HG03045 (cell line): ENCODE measurements at regions not wholly inside any gene's neighbourhood (a gene's known extent, or its start where the extent isn't known, plus 50 kb on each side); places are given as distances from the start of the nearest gene placed in this dataset.

Source experiments
- ATAC-seq: cut with Tn5 transposase; IDR thresholded peaks from one replicate; pipeline ENCODE4 v1.9.1; 2021; ENCODE audit warnings: mild to moderate bottlenecking, moderate library complexity; ENCODE audit not compliant: unreplicated experiment

DNA sequence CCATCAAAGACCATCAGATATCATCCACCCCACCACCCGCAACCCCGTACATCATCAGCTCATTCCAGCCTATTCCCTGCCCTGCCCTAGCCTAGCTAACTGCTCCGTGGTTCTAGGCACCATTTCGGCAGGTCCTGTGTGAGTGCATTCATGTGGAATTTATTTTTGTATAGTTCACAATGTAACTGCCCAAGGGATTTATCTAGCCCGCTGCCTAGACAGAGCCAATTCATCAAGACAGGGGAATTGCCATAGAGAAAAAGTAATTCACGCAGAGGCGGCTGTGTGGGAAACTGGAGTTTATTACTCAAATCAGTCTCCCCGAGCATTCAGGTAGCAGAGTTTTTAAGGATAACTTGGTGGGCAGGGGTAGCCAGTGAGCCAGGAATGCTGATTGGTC is 109.2 kb upstream of the UBL3 start:
- no peak for ATAC-seq

DNA sequence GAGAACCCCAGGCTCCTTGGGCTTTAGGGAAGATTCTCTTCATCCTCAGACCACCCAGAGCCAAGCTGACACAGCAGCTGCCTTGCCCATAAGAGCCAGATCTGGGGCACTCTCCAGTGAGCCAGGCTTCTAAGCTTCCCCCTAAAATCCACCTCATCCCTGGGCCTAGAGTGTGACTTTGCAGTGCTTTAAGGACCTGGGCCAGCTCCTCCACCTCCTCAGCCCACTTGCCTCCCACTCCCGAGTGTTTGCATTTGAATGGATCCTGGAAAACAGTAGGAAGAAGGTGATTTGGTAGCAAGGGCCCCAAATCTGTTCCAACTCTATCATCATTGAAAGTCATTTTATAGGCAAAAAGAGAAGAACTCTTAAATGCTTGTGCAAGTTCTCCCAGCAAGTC is 108.7 kb upstream of the UBL3 start:
- no peak for ATAC-seq

DNA sequence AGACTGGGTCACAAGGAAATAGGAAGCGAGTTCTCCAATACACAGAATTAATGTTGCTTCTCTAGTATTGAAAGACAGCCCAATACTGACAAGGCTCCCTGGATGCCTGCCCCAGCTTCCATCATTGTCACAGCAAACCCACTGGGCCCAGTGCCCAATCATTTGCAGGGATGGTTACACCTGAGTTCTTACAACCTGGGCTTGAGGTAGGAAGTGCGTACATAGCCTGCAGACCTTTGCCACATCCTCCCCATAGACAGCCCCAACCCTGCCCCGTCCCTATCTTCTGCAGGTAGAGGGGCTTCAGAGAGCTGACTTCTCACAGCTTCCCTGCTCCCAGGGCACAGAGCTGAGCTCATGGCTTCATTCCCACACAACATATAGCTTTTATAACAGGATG is 108.1 kb upstream of the UBL3 start:
- ATAC-seq = no peak

GRCh38 chr13:29957320-29957719 is 106.9 kb upstream of the UBL3 start:
- no peak for ATAC-seq

DNA sequence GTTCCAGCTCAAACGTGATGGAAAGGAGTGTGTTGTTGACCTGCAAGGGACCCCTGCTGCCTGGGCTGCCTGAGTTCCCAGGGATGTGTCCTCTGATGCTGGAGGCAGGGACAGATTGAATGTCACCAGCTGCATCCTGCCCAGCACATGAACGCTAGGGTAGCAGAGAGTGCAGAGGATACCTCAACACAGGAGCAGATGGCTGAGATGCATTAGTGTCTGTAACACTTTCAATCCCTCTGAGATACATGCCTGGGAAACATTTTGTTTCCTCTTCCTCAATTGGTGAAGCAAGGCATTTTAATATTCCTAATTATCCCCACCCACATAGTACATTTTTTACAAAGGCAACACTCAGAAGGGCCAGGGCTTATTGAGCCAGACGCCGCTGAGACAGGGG is 106.4 kb upstream of the UBL3 start:
- ATAC-seq = no peak

- no peak for ATAC-seq
These were observed 104.8 kb upstream of the UBL3 start for GRCh38 chr13:29955137-29955650.

- no peak for ATAC-seq
These were observed 103.9 kb upstream of the UBL3 start for GRCh38 chr13:29954082-29955028.

DNA sequence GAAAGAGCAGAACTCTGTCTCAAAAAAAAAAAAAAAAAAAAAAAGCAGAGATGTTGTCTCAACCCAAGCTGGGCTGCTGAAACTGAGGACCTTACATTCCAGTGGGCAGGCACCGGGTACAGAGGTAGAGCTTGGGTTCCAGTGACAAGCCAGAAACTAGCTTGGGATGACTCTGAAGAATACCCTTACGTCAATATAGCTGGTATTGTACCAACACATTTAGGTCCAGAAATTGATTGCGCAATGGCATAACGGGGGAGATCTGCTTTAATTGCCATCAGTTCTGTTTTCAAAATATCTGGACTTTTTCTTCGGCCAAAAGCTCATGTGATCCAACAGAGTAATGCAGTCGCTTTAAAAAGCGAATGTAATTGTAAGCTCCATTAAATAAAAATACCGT is 103.1 kb upstream of the UBL3 start:
- ATAC-seq = no peak

DNA sequence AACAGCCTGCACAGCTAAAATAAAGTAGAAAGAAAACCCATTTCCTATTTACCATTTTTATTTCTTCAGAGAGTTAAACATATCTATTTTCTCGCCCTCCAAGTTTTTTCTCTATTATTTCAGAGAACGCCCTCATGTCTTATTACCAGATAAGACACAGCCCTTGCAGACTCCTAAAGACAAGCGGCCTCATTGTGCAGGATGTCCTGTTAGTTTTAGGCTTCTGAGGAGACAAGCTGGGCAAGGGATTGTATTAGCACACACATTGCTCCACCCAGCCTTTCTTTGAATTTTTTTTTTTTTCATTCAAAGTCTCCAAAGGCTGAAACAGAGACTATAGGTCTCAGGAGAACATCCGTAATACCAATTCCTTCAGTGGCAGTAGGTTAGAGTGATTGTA is 101.8 kb upstream of the UBL3 start:
- no peak for ATAC-seq

- ATAC-seq = no peak
These were observed 98.4 kb upstream of the UBL3 start for GRCh38 chr13:29948791-29949190.

DNA sequence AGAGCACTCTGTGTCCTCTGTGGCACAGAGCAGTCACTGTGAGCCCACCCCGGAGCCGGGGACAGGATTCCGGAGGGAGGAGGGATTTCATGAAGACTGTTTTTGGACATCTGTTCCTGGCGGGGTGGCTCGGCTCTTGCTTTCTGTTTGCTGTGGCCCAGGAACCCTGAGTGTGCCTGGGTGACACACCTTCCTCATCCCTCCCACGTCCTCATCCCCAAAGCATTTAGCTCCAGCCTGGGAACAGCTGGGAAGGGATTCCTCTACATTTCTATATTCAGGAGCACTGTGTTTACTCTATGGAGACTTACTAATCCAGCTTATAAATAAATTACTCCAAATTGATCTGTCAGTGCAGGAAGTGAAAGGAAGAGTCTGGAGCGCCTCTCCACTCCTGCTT is 97.8 kb upstream of the UBL3 start:
- no peak for ATAC-seq

GRCh38 chr13:29947839-29948238 is 97.4 kb upstream of the UBL3 start:
- ATAC-seq = no peak

- no peak for ATAC-seq
These were observed 95.7 kb upstream of the UBL3 start for GRCh38 chr13:29946093-29946492.

DNA sequence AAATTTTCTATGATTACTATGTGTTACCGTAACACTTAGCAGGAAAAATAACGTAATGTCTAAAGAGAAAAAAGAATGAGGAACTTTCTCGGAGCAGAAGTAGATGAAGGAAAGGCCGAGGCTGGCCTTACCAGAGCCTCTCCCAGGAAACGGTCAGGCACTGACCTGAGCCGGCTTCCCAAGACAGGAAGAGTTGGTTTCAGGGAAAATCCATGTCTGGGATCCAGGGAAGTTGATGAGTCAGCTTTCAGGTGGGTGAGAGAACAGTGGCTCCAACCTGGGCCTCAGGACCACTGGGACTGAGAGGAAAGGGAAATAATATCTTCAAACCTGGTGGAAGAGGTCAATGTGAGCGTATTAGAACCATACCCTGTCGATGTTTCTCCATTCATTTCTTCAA is 93.3 kb upstream of the UBL3 start:
- no peak for ATAC-seq

DNA sequence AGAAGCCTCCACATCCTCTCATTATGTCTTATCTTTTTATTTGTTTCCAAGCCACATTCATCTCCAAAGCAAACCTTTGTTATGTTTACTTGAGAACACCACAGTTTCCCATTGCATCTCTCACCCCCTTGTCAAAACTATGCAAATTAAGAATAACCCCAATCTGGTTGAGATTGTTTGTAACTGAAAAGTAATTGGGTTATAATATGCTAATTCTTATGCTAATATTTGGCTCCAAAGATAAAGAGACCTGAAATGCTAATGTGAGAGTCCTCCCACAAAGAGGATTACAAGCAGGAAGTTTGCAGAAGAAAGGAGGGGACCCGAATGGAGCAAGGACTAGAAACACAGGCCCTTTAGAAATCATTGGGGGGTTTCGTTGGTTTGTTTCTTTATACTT is 92.9 kb upstream of the UBL3 start:
- no peak for ATAC-seq

DNA sequence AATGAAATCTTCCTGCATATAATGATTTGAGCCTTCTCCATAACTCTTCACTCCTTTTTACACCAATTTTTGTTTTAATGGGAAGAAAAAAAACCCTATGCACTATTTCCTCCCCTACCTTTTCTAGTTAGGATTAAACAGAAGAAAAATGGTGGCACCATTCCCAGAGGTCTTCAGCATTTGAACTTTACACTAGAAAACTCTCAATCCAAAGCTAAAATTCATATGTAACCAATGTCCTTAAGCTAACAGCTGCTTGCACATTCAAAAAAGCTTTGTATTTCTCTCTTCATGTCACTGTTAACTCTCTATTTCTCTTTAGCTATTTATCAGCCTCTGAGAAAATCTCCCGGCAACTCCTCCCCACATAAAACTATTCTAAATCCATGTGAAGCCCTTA is 90.3 kb upstream of the UBL3 start:
- ATAC-seq = no peak

- ATAC-seq = no peak
These were observed 88.7 kb upstream of the UBL3 start for GRCh38 chr13:29939158-29939557.

DNA sequence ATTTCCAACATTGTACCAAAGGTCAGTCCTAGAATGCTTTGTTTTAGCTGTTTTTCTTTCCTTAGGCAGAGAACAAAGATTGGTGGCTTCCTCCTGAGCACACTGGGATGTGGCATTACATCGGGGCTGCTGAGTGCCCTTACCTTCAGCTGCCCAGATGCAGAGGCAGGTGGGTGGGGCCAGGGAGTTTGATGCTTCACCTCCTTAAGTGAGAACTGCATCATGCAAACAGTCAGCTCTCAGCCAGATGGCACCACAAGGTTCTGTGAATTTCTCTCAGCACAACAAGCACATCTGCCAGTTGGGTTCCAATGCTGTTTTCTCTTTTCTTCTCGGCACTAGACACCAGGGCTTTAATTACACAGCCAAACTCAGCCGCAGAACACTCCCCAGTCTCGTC is 87.4 kb upstream of the UBL3 start:
- ATAC-seq = no peak

DNA sequence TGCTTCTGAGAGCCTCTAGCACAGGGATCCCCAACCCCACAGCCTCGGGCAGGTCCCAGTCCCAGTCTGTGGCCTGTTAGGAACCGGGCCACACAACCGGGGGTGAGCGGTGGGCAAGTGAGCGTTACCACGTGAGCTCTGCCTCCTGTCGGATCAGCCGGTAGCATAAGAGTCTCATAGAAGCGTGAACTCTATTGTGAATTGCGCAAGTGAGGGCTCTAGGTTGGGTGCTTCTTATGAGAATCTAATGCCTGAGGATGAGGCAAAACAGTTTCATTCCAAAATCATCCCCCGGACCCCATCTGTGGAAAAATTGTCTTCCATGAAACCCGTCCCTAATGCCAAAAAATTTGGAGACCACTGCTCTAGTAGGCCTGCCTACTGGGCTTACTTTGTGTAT is 87.0 kb upstream of the UBL3 start:
- ATAC-seq = no peak

GRCh38 chr13:29936956-29937355 is 86.5 kb upstream of the UBL3 start:
- ATAC-seq = no peak

- ATAC-seq = peak; percentile 20
These were observed 85.8 kb upstream of the UBL3 start for GRCh38 chr13:29936051-29936813.
